ENCODE measurements at regions not wholly inside any gene's neighbourhood (a gene's known extent, or its start where the extent isn't known, plus 50 kb on each side); places are given as distances from the start of the nearest gene placed in this dataset.

DNA sequence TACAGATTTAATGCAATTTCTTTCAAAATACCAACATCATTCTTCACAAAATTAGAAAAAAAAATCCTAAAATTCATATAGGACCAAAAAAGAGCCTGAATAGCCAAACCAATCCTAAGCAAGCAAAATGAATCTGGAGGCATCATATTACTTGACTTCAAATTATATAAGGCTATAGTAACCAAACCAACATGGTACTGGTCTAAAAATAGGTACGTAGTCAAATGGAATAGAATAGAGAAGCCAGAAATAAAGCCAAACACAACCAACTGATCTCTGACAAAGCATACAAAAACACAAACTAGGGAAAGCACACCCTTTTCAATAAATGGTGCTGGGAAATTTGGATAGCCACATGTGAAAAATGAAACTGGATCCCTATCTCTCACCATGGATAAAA, 112.3 kb upstream of the TSPAN2 start:
- H3K27ac ChIP-seq: no peak overlapping the region
- no peak for TF ChIP-seq CTCF (IDR thresholded peaks at IDR 0.05; ENCODE audit: low read depth, low read length)
- H3K36me3 ChIP-seq: no peaks in the 10 kb centered on the region
- H3K9me3 ChIP-seq (ENCODE audit: severe bottlenecking): peaks cover 2% of the 10 kb centered on the region
- no peaks in the 10 kb centered on the region for H3K27me3 ChIP-seq (ENCODE audit: insufficient read depth, low read depth, severe bottlenecking)
- H3K4me3 ChIP-seq (ENCODE audit: low read depth, low read length): no peak overlapping the region
- no peak for DNase-seq

DNA sequence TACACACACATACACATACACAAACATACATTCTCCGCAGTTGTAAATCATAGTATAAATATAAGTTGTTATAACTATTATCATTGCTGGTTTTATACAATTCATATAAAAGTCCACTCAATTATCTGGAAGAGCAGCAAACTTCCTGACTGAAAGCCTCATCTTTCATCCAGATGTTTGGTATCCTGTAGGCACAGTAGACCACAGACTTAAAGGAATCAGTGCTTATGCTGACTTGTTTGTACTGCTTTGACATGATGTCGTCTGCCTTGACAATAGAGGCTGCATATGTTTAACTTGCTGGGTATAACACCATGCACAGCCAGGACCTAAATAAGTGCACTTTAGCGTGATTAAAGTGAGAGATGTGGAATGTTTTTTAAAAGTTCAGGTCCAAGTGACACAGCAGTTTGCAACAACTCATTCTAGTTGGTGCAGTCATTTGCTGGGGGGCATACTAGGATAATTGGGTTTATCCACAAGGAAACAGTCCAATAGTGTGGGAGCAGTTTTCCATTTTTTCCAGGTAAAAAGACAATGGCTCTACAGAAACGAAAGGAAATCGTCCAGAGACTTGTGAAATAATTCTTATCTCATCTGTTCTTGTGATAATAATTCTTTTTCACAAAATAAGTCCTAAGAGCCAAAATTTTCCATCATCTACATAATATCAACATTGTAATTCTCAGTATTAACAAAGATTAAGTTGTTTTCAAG, 110.3 kb upstream of the TSPAN2 start:
- H3K27me3 ChIP-seq (ENCODE audit: insufficient read depth, low read depth, severe bottlenecking): no peaks in the 10 kb centered on the region
- no peak for DNase-seq
- no peak overlapping the region for H3K4me3 ChIP-seq (ENCODE audit: low read depth, low read length)
- no peaks in the 10 kb centered on the region for H3K9me3 ChIP-seq (ENCODE audit: severe bottlenecking)
- TF ChIP-seq CTCF (IDR thresholded peaks at IDR 0.05; ENCODE audit: low read depth, low read length): no peak
- H3K27ac ChIP-seq: no peak overlapping the region
- no peaks in the 10 kb centered on the region for H3K36me3 ChIP-seq

- Histone ChIP-seq H3K36me3 (no peaks in the 10 kb centered on the region), H3K9me3 (ENCODE audit: severe bottlenecking) (no peaks in the 10 kb centered on the region), H3K4me3 (ENCODE audit: low read depth, low read length) (no peak overlapping the region), H3K27me3 (ENCODE audit: insufficient read depth, low read depth, severe bottlenecking) (no peaks in the 10 kb centered on the region), H3K27ac (no peak overlapping the region)
- TF ChIP-seq CTCF (IDR thresholded peaks at IDR 0.05; ENCODE audit: low read depth, low read length): no peak
- DNase-seq: no peak
Measured at GRCh38 chr1:115198938-115199337, 109.6 kb upstream of the TSPAN2 start.

DNA sequence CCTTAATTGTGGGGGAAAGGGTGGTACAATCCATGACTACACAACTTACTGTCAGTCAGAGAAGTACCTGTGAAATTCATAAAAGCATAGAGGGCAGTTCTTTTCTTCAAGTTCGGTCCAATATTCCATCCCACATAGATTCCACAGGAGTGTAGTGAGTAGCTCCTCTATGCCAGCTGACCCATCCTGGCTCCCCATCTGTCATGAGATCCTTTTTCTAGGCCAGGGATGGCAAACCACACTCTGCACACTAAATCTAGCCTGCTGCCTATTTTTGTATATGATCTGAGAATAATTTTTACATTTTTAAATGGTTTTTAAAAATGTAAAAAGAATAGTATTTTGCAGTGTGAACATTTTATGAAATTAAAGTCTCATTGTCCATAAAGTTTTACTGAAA, 107.0 kb upstream of the TSPAN2 start:
- no peak for TF ChIP-seq CTCF (IDR thresholded peaks at IDR 0.05; ENCODE audit: low read depth, low read length)
- H3K27ac ChIP-seq: no peak overlapping the region
- H3K9me3 ChIP-seq (ENCODE audit: severe bottlenecking): no peaks in the 10 kb centered on the region
- DNase-seq: no peak
- no peaks in the 10 kb centered on the region for H3K36me3 ChIP-seq
- H3K4me3 ChIP-seq (ENCODE audit: low read depth, low read length): no peak overlapping the region
- no peaks in the 10 kb centered on the region for H3K27me3 ChIP-seq (ENCODE audit: insufficient read depth, low read depth, severe bottlenecking)

GRCh38 chr1:115194506-115194905, 105.2 kb upstream of the TSPAN2 start:
- no peak for DNase-seq
- Histone ChIP-seq H3K27ac (peak overlapping the region; percentile 48), H3K27me3 (ENCODE audit: insufficient read depth, low read depth, severe bottlenecking) (no peaks in the 10 kb centered on the region), H3K9me3 (ENCODE audit: severe bottlenecking) (no peaks in the 10 kb centered on the region), H3K36me3 (no peaks in the 10 kb centered on the region), H3K4me3 (ENCODE audit: low read depth, low read length) (no peak overlapping the region)
- no peak for TF ChIP-seq CTCF (IDR thresholded peaks at IDR 0.05; ENCODE audit: low read depth, low read length)

All from WERI-Rb-1 (cell line).